Mesendoderm (in vitro differentiated cells): ENCODE measurements at regions not wholly inside any gene's neighbourhood (a gene's known extent, or its start where the extent isn't known, plus 50 kb on each side); places are given as distances from the start of the nearest gene placed in this dataset.
A peak's percentile ranks its signal among the peaks of the same experiment; 100 is the strongest.

ENCODE experiments used
- DNase-seq: peaks from one replicate; pipeline ENCODE4 v3.0.0; 2013
- H2AK5ac ChIP-seq: 2 replicates; pipeline ENCODE4 v1.6.1; 2013; ENCODE audit warnings: low read length, inconsistent platforms
- H2BK120ac ChIP-seq: 2 replicates; pipeline ENCODE4 v1.6.1; 2013; ENCODE audit warnings: low read depth, mild to moderate bottlenecking, low read length, moderate library complexity, mixed read lengths
- H2BK15ac ChIP-seq: replicated peaks from 2 replicates; pipeline ENCODE4 v1.6.1; 2013; ENCODE audit warnings: low read depth, mild to moderate bottlenecking, moderate library complexity
- H2BK5ac ChIP-seq: 2 replicates; pipeline ENCODE4 v1.6.1; 2013; ENCODE audit warnings: low read length, inconsistent platforms
- H3K18ac ChIP-seq: 2 replicates; pipeline ENCODE4 v1.6.1; 2013; ENCODE audit warnings: mild to moderate bottlenecking, low read length, mixed read lengths
- H3K23ac ChIP-seq: one replicate; pipeline ENCODE4 v1.6.1; 2013; ENCODE audit warnings: low read length
- H3K27ac ChIP-seq: 2 replicates; pipeline ENCODE4 v1.5.1; 2013; ENCODE audit warnings: low read depth, mild to moderate bottlenecking, inconsistent platforms, low read length, moderate library complexity
- H3K27me3 ChIP-seq: 2 replicates; pipeline ENCODE4 v1.6.1; 2013; ENCODE audit warnings: low read length, control low read depth, mild to moderate bottlenecking, inconsistent platforms; ENCODE audit not compliant: insufficient read depth, poor library complexity
- H3K36me3 ChIP-seq: 2 replicates; pipeline ENCODE4 v1.6.1; 2013; ENCODE audit warnings: low read length, inconsistent platforms; ENCODE audit not compliant: control insufficient read depth, insufficient read depth
- H3K4ac ChIP-seq: one replicate; pipeline ENCODE4 v1.6.1; 2013; ENCODE audit warnings: low read depth, mild to moderate bottlenecking, low read length, moderate library complexity
- H3K4me1 ChIP-seq: 2 replicates; pipeline ENCODE4 v1.6.1; 2013; ENCODE audit warnings: low read depth, low read length, inconsistent platforms; ENCODE audit not compliant: control insufficient read depth
- H3K4me2 ChIP-seq: 2 replicates; pipeline ENCODE4 v1.6.1; 2013; ENCODE audit warnings: low read length
- H3K4me3 ChIP-seq: 2 replicates; pipeline ENCODE4 v1.5.1; 2013; ENCODE audit warnings: mild to moderate bottlenecking, low read length
- H3K56ac ChIP-seq: one replicate; pipeline ENCODE4 v1.6.1; 2013; ENCODE audit warnings: low read length
- H3K79me1 ChIP-seq: 2 replicates; pipeline ENCODE4 v1.6.1; 2013; ENCODE audit warnings: low read length, inconsistent platforms
- H3K79me2 ChIP-seq: 2 replicates; pipeline ENCODE4 v1.6.1; 2013; ENCODE audit warnings: mild to moderate bottlenecking, low read length; ENCODE audit not compliant: control insufficient read depth, insufficient read depth
- H3K9ac ChIP-seq: 2 replicates; pipeline ENCODE4 v1.6.1; 2013; ENCODE audit warnings: low read length, inconsistent platforms
- H4K5ac ChIP-seq: one replicate; pipeline ENCODE4 v1.6.1; 2013; ENCODE audit warnings: low read length
- H4K8ac ChIP-seq: one replicate; pipeline ENCODE4 v1.6.1; 2013; ENCODE audit warnings: low read depth, mild to moderate bottlenecking, control low read depth, low read length, moderate library complexity
- WGBS: extraction: QIAGEN DNeasy Blood & Tissue Kit; methylation state at CpG from one replicate; pipeline ENCODE4 v1.1.7; 2013; ENCODE audit warnings: low lambda C conversion rate, missing lambda C conversion rate; ENCODE audit not compliant: insufficient coverage; ENCODE audit errors: extremely low coverage; 5-methylcytosine and 5-hydroxymethylcytosine counted together

DNA sequence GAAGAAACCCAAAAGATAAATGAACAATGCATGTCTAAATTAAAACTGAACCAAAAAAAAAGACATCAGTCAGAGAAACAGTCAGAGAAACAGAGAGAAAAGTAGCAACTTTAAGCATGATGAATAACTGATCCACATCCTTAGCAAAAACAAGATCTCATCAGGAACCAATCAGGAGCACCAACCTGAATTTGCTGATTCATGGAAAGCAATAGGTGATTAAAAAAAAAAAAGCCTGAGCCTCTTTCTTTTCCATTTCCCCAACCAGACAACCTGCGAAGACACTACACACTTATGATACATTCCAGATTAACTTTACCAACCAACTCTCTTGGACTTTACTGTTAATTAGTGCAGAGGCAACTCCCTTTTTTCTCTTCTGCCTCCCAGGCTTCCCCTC is 112.7 kb upstream of the TAS2R1 start:
- H2BK5ac ChIP-seq = no peak overlapping the region
- H3K36me3 ChIP-seq = no peaks in the 10 kb centered on the region
- DNase-seq = no peak
- H3K79me1 ChIP-seq = no peaks in the 10 kb centered on the region
- no peak overlapping the region for H3K4me3 ChIP-seq
- H3K79me2 ChIP-seq = no peaks in the 10 kb centered on the region
- WGBS = no CpG with 5 or more reads among the region's 1 CpG
- H3K56ac ChIP-seq = no peak overlapping the region
- no peaks in the 10 kb centered on the region for H3K27me3 ChIP-seq
- H3K23ac ChIP-seq = no peak overlapping the region
- H3K27ac ChIP-seq = no peak overlapping the region
- H3K4ac ChIP-seq = no peak overlapping the region
- H3K18ac ChIP-seq = no peak overlapping the region
- no peak overlapping the region for H2BK120ac ChIP-seq
- no peak overlapping the region for H4K5ac ChIP-seq
- no peak overlapping the region for H2AK5ac ChIP-seq
- H4K8ac ChIP-seq = no peak overlapping the region
- no peak overlapping the region for H2BK15ac ChIP-seq
- H3K9ac ChIP-seq = no peak overlapping the region
- no peak overlapping the region for H3K4me2 ChIP-seq
- H3K4me1 ChIP-seq = peaks cover 3% of the 10 kb centered on the region

DNA sequence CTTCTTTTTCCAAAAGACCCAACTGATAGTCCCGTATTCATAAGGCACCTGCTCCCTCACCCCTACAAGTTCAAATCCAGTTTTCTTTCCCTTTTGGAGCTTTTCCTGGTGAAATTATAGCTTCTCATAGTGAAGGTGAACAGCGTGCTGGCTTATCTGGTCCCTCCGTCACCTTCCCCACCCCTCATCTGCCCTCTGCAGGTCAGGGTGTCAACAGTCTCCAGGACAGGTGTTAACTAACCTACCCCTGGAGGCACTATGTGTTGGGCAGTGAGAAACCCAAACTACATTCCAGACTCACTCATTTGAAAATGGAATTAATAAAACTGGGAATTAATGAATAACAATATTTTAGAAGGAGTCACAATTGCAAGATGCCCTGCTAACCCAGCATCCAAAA is 109.0 kb upstream of the TAS2R1 start:
- WGBS = no CpG with 5 or more reads among the region's 3 CpGs
- Histone ChIP-seq H3K27ac (no peak overlapping the region), H3K18ac (no peak overlapping the region), H3K79me1 (no peaks in the 10 kb centered on the region), H2AK5ac (no peak overlapping the region), H3K56ac (no peak overlapping the region), H3K4ac (no peak overlapping the region), H2BK120ac (no peak overlapping the region), H3K9ac (no peak overlapping the region), H4K8ac (no peak overlapping the region), H2BK15ac (no peak overlapping the region), H2BK5ac (no peak overlapping the region), H3K36me3 (no peaks in the 10 kb centered on the region), H3K79me2 (no peaks in the 10 kb centered on the region), H4K5ac (no peak overlapping the region), H3K23ac (no peak overlapping the region), H3K27me3 (no peaks in the 10 kb centered on the region), H3K4me3 (no peak overlapping the region), H3K4me2 (no peak overlapping the region), H3K4me1 (peaks cover 3% of the 10 kb centered on the region)
- peak; percentile 65 for DNase-seq

DNA sequence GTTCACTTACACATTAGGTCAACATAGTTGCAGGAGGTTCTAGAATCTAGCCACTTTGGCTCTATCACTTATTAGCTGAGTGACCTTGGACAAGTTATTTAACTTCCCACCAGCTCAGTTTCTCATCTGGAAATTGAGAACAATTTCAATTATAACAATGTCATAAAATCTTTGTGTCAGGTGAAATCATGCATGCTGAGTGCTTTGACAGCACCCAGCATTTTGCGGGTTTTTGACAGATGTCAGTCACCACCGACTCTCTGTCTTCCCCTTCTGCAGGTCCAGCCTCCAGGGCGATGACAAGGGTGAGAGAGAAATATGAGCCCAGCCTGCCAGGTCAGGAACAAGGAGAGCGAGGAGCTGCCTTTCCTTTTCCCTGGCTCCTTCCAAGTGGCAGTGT is 107.1 kb upstream of the TAS2R1 start:
- Histone ChIP-seq H4K5ac (no peak overlapping the region), H3K79me2 (no peaks in the 10 kb centered on the region), H2BK15ac (no peak overlapping the region), H2BK120ac (no peak overlapping the region), H4K8ac (no peak overlapping the region), H3K27me3 (no peaks in the 10 kb centered on the region), H3K36me3 (no peaks in the 10 kb centered on the region), H3K23ac (no peak overlapping the region), H3K79me1 (no peaks in the 10 kb centered on the region), H3K9ac (no peak overlapping the region), H3K4ac (no peak overlapping the region), H2BK5ac (no peak overlapping the region), H3K4me3 (no peak overlapping the region), H3K27ac (no peak overlapping the region), H3K4me1 (peaks cover 3% of the 10 kb centered on the region), H3K4me2 (no peak overlapping the region), H2AK5ac (peak overlapping the region; percentile 88), H3K56ac (no peak overlapping the region), H3K18ac (no peak overlapping the region)
- no CpG with 5 or more reads among the region's 4 CpGs for WGBS
- DNase-seq = no peak

DNA sequence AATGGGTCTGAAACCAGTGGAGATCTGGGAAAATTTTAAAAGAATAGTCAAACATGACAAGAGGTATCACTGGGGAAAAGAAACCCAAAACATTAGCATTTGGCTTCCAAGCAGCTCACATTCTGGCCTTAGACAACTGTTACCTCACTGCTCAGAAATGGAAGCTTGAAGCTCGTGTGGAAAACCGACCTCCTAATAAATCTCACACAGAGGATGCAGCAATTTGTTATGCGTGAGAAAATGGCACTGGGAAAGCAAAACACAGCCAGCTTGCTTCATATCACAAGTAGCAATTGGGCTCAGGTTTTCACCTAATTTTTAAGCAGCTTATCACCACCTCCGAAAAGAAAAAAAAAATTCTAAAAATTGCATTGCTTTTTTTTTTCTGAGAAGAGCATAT is 103.3 kb upstream of the TAS2R1 start:
- Histone ChIP-seq H3K9ac (no peak overlapping the region), H3K4me2 (no peak overlapping the region), H3K4me1 (no peaks in the 10 kb centered on the region), H4K8ac (no peak overlapping the region), H3K4me3 (no peak overlapping the region), H2BK15ac (no peak overlapping the region), H3K56ac (no peak overlapping the region), H3K27ac (no peak overlapping the region), H3K23ac (no peak overlapping the region), H3K36me3 (no peaks in the 10 kb centered on the region), H3K79me1 (no peaks in the 10 kb centered on the region), H4K5ac (no peak overlapping the region), H2AK5ac (peak overlapping the region; percentile 72), H2BK5ac (no peak overlapping the region), H3K18ac (no peak overlapping the region), H2BK120ac (no peak overlapping the region), H3K4ac (no peak overlapping the region), H3K79me2 (no peaks in the 10 kb centered on the region), H3K27me3 (no peaks in the 10 kb centered on the region)
- WGBS = no CpG with 5 or more reads among the region's 4 CpGs
- no peak for DNase-seq

DNA sequence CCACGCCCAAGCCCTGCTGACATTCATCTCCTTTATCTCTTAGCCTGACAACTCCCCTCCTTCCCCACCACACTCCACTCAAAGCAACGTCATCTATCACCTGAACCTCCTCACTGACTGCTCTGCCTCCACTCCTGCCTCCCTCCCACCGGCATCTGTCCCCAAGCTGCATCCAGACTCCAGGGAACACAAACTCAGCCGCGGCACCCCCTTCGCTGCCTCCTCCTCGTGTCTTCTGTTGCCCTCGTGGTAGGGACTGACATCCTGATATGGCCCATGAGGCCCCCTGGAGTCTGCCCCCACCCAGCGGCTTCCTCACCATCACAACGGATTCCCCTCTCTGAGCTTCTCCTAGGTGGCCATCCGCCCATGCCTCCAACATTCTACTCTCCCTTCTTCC is 101.0 kb upstream of the TAS2R1 start:
- H3K79me1 ChIP-seq = no peaks in the 10 kb centered on the region
- no peaks in the 10 kb centered on the region for H3K79me2 ChIP-seq
- no peak overlapping the region for H4K8ac ChIP-seq
- no peak overlapping the region for H3K9ac ChIP-seq
- no peaks in the 10 kb centered on the region for H3K36me3 ChIP-seq
- H3K56ac ChIP-seq = no peak overlapping the region
- no peak overlapping the region for H3K4me3 ChIP-seq
- no peak overlapping the region for H2BK15ac ChIP-seq
- H2BK120ac ChIP-seq = no peak overlapping the region
- no peak overlapping the region for H4K5ac ChIP-seq
- H3K23ac ChIP-seq = no peak overlapping the region
- no peak overlapping the region for H3K27ac ChIP-seq
- H2AK5ac ChIP-seq = no peak overlapping the region
- no peak overlapping the region for H2BK5ac ChIP-seq
- no peak overlapping the region for H3K4ac ChIP-seq
- H3K4me2 ChIP-seq = no peak overlapping the region
- no peak for DNase-seq
- no peaks in the 10 kb centered on the region for H3K4me1 ChIP-seq
- no peaks in the 10 kb centered on the region for H3K27me3 ChIP-seq
- WGBS = no CpG with 5 or more reads among the region's 11 CpGs
- no peak overlapping the region for H3K18ac ChIP-seq

DNA sequence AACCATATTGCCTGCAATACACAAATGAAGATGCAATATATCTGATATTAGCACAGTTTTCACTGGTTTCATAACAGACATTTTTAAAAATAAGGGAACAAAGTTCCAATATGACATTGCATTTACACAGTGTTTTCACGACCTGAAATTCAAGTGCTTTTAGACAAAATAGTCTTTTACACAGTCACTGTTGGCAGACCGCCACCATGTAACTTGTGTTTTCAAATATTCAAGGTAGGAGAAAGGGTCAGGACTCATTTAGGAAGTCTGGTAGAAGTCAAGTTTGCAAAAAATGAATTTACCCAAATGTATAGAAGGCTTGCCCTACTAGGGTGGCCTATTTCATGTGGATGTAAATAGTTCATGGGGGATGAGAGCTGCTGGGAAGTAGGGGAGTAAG is 98.1 kb upstream of the TAS2R1 start:
- Histone ChIP-seq H3K23ac (no peak overlapping the region), H3K4ac (no peak overlapping the region), H3K18ac (no peak overlapping the region), H2BK15ac (no peak overlapping the region), H2AK5ac (no peak overlapping the region), H3K36me3 (no peaks in the 10 kb centered on the region), H3K27me3 (no peaks in the 10 kb centered on the region), H3K79me2 (no peaks in the 10 kb centered on the region), H3K9ac (no peak overlapping the region), H4K5ac (no peak overlapping the region), H3K4me1 (no peaks in the 10 kb centered on the region), H4K8ac (no peak overlapping the region), H2BK5ac (no peak overlapping the region), H2BK120ac (no peak overlapping the region), H3K79me1 (no peaks in the 10 kb centered on the region), H3K4me3 (no peak overlapping the region), H3K4me2 (no peak overlapping the region), H3K56ac (no peak overlapping the region), H3K27ac (no peak overlapping the region)
- no peak for DNase-seq
- no CpG with 5 or more reads among the region's 2 CpGs for WGBS
